ENCODE measurements at regions not wholly inside any gene's neighbourhood (a gene's known extent, or its start where the extent isn't known, plus 50 kb on each side); places are given as distances from the start of the nearest gene placed in this dataset.

- Histone ChIP-seq H3K4me1 (ENCODE audit: control insufficient read depth, insufficient read depth, low read length) (peaks cover 6% of the 10 kb centered on the region), H3K9me3 (ENCODE audit: control insufficient read depth, low read length) (no peaks in the 10 kb centered on the region), H3K27ac (ENCODE audit: low read length) (no peak overlapping the region), H3K4me3 (ENCODE audit: low read length) (no peak overlapping the region), H3K27me3 (ENCODE audit: control insufficient read depth, insufficient read depth) (no peaks in the 10 kb centered on the region)
- intact Hi-C loops (cut with DNase I): no loop called here
- WGBS: 91% methylated on average over 6 of the region's 6 CpGs
- peak in 2 of 3 donors; percentile 2 to 11 for DNase-seq
- no peak for ATAC-seq
Measured at GRCh38 chr2:120575966-120576365, 159.7 kb upstream of the GLI2 start.

DNA sequence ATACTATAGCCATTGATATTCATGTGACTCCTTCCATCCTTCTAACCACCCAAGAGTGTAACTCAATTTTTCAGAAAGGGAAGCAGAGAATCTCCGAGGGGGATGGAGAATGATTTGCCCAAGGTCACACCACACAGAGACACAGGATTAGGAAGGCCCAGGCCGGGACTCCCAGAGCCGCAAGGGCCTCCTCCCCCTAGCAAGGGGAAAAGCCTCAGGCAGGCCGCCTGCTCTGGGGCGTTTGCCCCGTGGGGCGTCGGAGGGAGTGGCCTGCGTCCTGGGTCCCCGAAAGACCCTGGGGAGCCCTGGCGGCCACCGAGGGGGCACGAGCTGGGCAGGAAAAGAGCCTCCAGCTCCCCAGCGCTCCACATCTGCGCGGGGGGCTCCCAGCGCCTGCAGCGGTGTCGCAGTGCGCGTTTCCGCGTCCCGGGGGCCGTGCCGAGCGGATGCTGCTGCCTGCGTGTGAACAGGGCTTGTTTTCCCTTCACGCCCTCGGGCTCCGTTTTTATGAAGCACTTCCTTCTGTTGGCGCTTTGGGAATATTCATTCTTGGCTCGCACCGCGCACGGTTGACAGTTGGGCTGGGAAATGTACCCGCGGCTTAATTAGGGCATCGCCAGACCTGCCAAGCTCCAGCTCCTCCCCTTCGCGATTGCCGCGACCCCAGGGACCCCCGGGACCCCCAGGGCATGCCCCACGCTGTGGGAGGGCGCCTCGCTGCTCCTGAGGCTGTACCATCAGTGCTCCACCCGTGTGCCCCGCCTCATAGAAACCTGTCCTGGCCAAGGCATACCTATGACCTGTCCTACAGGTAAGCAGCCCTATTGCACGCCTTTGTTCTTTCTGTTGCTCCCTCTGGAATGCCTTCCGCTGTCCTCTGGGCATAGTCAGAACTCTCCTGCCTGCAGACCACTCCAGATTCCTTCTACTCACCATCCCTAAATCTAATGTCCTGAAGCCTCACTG is 158.9 kb upstream of the GLI2 start:
- no peaks in the 10 kb centered on the region for H3K9me3 ChIP-seq (ENCODE audit: control insufficient read depth, low read length)
- no peak overlapping the region for H3K27ac ChIP-seq (ENCODE audit: low read length)
- peaks cover 6% of the 10 kb centered on the region for H3K4me1 ChIP-seq (ENCODE audit: control insufficient read depth, insufficient read depth, low read length)
- peak; percentile 59 to 87 (median 85) for DNase-seq
- no peak overlapping the region for H3K4me3 ChIP-seq (ENCODE audit: low read length)
- no peaks in the 10 kb centered on the region for H3K27me3 ChIP-seq (ENCODE audit: control insufficient read depth, insufficient read depth)
- ATAC-seq: peak; percentile 54 to 73
- intact Hi-C loops (cut with DNase I): no loop called here
- 11% methylated on average over 51 of the region's 51 CpGs for WGBS

GRCh38 chr2:120577721-120578295 is 157.9 kb upstream of the GLI2 start:
- Histone ChIP-seq H3K27ac (ENCODE audit: low read length) (no peak overlapping the region), H3K9me3 (ENCODE audit: control insufficient read depth, low read length) (no peaks in the 10 kb centered on the region), H3K4me3 (ENCODE audit: low read length) (no peak overlapping the region), H3K4me1 (ENCODE audit: control insufficient read depth, insufficient read depth, low read length) (peaks cover 6% of the 10 kb centered on the region), H3K27me3 (ENCODE audit: control insufficient read depth, insufficient read depth) (no peaks in the 10 kb centered on the region)
- intact Hi-C loops (cut with DNase I): no loop called here
- DNase-seq (peak; percentile 2 to 26 (median 7)), ATAC-seq (no peak)
- 89% methylated on average over 12 of the region's 12 CpGs for WGBS

DNA sequence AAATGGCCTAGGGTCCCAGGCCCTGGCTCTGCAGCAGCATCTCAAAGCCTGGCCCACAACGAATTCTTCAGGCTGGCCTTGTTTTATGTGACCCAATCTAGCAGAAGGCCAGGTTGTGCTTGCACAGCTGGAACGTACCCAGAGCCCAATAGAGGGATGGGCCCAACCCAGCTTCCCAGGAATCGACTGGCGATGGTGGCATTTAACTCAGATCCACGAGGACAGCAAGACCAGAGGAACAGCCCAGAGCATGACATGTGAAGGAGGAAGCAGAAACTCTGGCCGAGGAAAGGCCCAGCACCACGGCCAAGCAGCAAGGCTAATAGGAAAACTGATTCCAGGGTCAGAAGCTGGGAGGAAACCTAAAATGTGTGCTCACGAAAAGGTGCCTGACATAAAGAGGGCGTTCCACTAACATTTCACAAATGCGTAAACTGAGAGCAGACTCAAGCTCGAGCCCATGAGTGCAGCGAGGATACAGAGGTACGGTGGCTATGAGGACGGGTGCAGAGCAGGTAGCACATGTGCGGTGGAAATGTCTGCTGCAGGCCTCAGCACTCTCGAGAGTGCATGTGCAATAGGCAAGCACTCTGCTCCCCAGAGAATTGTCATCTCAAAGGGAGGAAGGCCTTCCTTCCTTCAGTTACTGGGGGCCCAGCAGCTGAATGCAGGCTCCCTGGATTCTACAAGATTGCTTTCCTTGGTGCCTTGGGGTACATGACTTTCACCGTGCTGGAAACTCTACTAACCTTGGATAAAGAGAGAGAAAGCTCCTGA is 156.9 kb upstream of the GLI2 start:
- peaks cover 4% of the 10 kb centered on the region for H3K4me1 ChIP-seq (ENCODE audit: control insufficient read depth, insufficient read depth, low read length)
- H3K27ac ChIP-seq (ENCODE audit: low read length): no peak overlapping the region
- no peaks in the 10 kb centered on the region for H3K27me3 ChIP-seq (ENCODE audit: control insufficient read depth, insufficient read depth)
- no peak for ATAC-seq
- 80% methylated on average over 17 of the region's 17 CpGs for WGBS
- H3K9me3 ChIP-seq (ENCODE audit: control insufficient read depth, low read length): no peaks in the 10 kb centered on the region
- H3K4me3 ChIP-seq (ENCODE audit: low read length): no peak overlapping the region
- DNase-seq: peak; percentile 0 to 41 (median 23)
- intact Hi-C loops (cut with DNase I): no loop called here

DNA sequence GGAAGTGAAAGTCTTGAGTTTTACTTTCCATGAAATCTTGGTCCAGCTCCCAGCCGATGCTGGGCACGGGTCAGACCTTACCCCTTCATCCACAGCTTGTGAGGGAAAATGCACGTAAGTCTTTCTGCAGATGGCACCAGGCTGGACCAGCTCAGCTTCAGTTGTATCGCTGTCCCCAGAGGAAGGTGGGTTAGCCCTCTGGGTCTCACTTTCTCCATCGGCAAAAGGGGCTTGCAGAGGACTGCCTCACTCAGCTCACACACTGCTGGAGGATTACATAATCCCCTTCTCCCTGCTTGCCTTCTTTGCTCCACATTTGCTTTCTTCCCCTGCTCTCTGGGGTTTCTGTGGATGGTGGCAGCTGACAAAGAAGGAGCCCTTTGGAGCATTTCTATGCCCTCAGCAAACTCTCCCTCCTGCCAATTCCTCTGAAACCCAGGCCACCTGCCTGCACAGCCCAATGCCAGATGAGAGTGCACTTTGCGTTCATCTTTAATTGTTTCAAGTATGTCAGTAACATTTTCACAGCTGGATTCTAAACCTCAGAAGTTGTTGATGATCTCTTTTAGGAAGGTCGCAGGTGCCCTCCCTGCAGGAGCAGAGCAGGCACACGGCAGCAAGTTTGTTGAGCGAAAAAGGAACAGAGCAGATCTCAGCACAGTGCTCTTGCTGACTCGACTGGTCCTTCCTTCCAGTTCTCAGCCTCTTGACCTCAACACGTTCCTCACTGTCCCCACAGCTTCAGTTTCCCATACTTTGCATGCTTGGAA is 155.6 kb upstream of the GLI2 start:
- peak; percentile 3 to 20 (median 3) for DNase-seq

DNA sequence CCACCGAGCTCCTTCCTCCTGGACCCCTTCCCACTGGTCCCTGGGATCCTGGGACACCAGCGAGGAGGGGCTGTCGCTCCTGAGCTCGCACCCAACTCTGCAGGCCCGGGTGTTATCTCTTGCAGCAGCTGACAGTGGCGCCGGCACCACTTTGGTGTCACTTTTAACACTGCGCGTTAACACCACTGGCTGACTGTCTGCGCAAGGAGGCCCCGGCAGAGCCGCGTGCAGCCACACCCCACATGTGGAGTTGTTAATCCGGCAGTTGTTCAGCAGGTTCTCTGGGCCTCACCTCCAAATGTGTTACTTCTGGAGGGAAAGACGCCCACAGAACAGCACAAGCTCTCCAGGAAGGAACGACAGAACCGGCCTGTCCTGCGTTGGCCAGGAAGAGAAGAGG is 155.0 kb upstream of the GLI2 start:
- ATAC-seq: peak; percentile 42 to 47
- no peak overlapping the region for H3K4me3 ChIP-seq (ENCODE audit: low read length)

More for the DNA sequence above, 155.6 kb upstream of the GLI2 start:
- WGBS: 73% methylated on average over 11 of the region's 11 CpGs
- H3K4me3 ChIP-seq (ENCODE audit: low read length): no peak overlapping the region
- no peaks in the 10 kb centered on the region for H3K9me3 ChIP-seq (ENCODE audit: control insufficient read depth, low read length)
- intact Hi-C loops (cut with DNase I): no loop called here
- no peak overlapping the region for H3K27ac ChIP-seq (ENCODE audit: low read length)
- ATAC-seq: no peak
- no peaks in the 10 kb centered on the region for H3K27me3 ChIP-seq (ENCODE audit: control insufficient read depth, insufficient read depth)
- peaks cover 4% of the 10 kb centered on the region for H3K4me1 ChIP-seq (ENCODE audit: control insufficient read depth, insufficient read depth, low read length)

DNA sequence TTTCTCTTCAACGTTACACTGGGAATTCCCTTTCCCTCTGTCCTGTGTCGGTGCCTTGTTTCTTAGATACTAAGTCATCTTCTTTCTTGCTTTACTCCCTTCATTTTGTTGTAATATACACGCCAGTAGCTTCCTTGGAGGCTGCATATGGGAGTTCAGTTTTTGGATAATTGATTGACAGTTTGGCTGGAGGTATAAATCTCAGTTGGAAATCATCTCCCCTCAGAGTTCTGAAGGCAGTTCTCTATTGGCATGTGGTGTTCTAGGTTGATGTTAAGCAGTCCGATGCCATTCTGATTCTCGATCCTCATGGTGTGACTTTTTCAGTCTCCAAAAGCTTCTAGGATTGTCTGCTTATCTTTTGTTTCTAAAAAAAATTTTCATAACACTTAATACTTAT is 152.5 kb upstream of the GLI2 start:
- Histone ChIP-seq H3K4me1 (ENCODE audit: control insufficient read depth, insufficient read depth, low read length) (peaks cover 4% of the 10 kb centered on the region), H3K9me3 (ENCODE audit: control insufficient read depth, low read length) (no peaks in the 10 kb centered on the region), H3K27me3 (ENCODE audit: control insufficient read depth, insufficient read depth) (no peaks in the 10 kb centered on the region), H3K27ac (ENCODE audit: low read length) (no peak overlapping the region), H3K4me3 (ENCODE audit: low read length) (no peak overlapping the region)
- no peak for DNase-seq
- WGBS: 94% methylated on average over 5 of the region's 5 CpGs
- intact Hi-C loops (cut with DNase I): no loop called here
- ATAC-seq: no peak

More for the DNA sequence above, 155.0 kb upstream of the GLI2 start:
- no peaks in the 10 kb centered on the region for H3K27me3 ChIP-seq (ENCODE audit: control insufficient read depth, insufficient read depth)
- peak; percentile 36 to 62 (median 60) for DNase-seq
- peaks cover 4% of the 10 kb centered on the region for H3K4me1 ChIP-seq (ENCODE audit: control insufficient read depth, insufficient read depth, low read length)
- H3K9me3 ChIP-seq (ENCODE audit: control insufficient read depth, low read length): no peaks in the 10 kb centered on the region
- intact Hi-C loops (cut with DNase I): no loop called here
- H3K27ac ChIP-seq (ENCODE audit: low read length): no peak overlapping the region
- 55% methylated on average over 18 of the region's 18 CpGs for WGBS

- Histone ChIP-seq H3K4me3 (ENCODE audit: low read length) (no peak overlapping the region), H3K9me3 (ENCODE audit: control insufficient read depth, low read length) (no peaks in the 10 kb centered on the region), H3K27me3 (ENCODE audit: control insufficient read depth, insufficient read depth) (no peaks in the 10 kb centered on the region), H3K4me1 (ENCODE audit: control insufficient read depth, insufficient read depth, low read length) (peaks cover 4% of the 10 kb centered on the region), H3K27ac (ENCODE audit: low read length) (no peak overlapping the region)
- intact Hi-C loops (cut with DNase I): no loop called here
- WGBS: 96% methylated on average over 1 of the region's 1 CpG
- ATAC-seq (no peak), DNase-seq (no peak)
Measured at GRCh38 chr2:120583851-120584570, 151.7 kb upstream of the GLI2 start.

GRCh38 chr2:120586507-120587278 is 149.0 kb upstream of the GLI2 start:
- peak; percentile 47 to 55 for ATAC-seq
- Histone ChIP-seq H3K27me3 (ENCODE audit: control insufficient read depth, insufficient read depth) (no peaks in the 10 kb centered on the region), H3K4me1 (ENCODE audit: control insufficient read depth, insufficient read depth, low read length) (peaks cover 4% of the 10 kb centered on the region), H3K4me3 (ENCODE audit: low read length) (peak overlapping the region; percentile 1), H3K9me3 (ENCODE audit: control insufficient read depth, low read length) (no peaks in the 10 kb centered on the region), H3K27ac (ENCODE audit: low read length) (no peak overlapping the region)
- intact Hi-C loops (cut with DNase I): no loop called here
- WGBS: 46% methylated on average over 41 of the region's 41 CpGs
- peak in 2 of 3 donors; percentile 55 to 61 for DNase-seq
